Osteocyte (in vitro differentiated cells): ENCODE measurements at regions not wholly inside any gene's neighbourhood (a gene's known extent, or its start where the extent isn't known, plus 50 kb on each side); places are given as distances from the start of the nearest gene placed in this dataset.

Source experiments
- DNase-seq: peaks from one replicate; pipeline ENCODE4 v3.0.0; 2021; ENCODE audit warnings: mixed read lengths; ENCODE audit not compliant: unreplicated experiment; ENCODE audit errors: extremely low spot score
- H3K27ac Mint-ChIP-seq: one replicate; pipeline ENCODE4 v1.8.0; 2021; ENCODE audit warnings: mild to moderate bottlenecking, mixed read lengths; ENCODE audit not compliant: unreplicated experiment
- H3K27me3 Mint-ChIP-seq: one replicate; pipeline ENCODE4 v1.8.0; 2021; ENCODE audit warnings: mixed read lengths; ENCODE audit not compliant: unreplicated experiment
- H3K36me3 Mint-ChIP-seq: one replicate; pipeline ENCODE4 v1.8.0; 2021; ENCODE audit warnings: mixed read lengths; ENCODE audit not compliant: unreplicated experiment
- H3K4me1 Mint-ChIP-seq: one replicate; pipeline ENCODE4 v1.8.0; 2021; ENCODE audit warnings: mixed read lengths; ENCODE audit not compliant: unreplicated experiment
- H3K4me3 Mint-ChIP-seq: one replicate; pipeline ENCODE4 v1.8.0; 2021; ENCODE audit warnings: mild to moderate bottlenecking, moderate library complexity, mixed read lengths; ENCODE audit not compliant: unreplicated experiment
- H3K9me3 Mint-ChIP-seq: one replicate; pipeline ENCODE4 v1.8.0; 2021; ENCODE audit warnings: mixed read lengths; ENCODE audit not compliant: unreplicated experiment
- TF ChIP-seq, protein P1 (sequence below): fragments of 200-600 bp; sonication (generic); IDR thresholded peaks from 2 replicates; pipeline ENCODE4 v1.5.0; 2021; ENCODE audit warnings: antibody characterized with exemption, mild to moderate bottlenecking, moderate library complexity

DNA sequence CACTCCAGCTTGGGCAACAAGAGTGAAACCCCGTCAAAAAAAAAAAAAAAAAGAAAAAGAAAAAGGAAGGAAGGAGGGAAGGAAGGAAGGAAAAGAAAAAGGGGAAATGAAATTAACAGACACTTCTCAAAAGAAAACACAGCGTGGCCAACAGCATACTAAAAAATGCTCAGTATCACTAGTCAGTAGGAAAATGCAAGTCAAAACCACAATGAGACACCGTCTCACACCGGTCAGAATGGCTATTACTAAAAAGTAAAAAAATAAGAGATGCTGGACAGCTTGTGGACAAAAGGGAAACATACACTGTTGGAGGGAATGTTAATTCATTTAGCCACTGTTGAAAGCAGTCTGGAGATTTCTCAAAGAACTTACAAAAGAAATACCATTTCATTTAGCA, 369.5 kb upstream of the BRINP3 start:
- peaks cover 12% of the 10 kb centered on the region for H3K27me3 Mint-ChIP-seq
- no peak for DNase-seq

DNA sequence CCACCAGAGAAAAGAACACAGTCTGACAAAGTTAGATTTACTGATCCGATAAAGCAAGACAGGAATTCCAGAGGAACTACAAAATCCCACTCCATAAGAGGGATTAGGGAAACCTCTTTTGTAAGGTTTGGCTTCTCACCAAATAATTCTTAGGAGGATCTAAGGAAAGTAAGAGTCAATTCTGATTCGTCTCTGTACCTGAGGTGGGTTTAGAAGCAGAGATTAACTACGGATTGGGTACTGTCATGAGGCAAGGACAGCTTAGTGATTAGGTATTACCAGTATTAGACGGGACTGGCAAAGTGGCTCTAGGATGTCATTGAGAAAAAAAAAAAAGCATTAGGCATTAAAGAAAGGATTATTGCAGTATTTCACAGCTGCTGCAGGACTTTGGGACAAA, 371.7 kb upstream of the BRINP3 start:
- TF ChIP-seq, protein P1, sequence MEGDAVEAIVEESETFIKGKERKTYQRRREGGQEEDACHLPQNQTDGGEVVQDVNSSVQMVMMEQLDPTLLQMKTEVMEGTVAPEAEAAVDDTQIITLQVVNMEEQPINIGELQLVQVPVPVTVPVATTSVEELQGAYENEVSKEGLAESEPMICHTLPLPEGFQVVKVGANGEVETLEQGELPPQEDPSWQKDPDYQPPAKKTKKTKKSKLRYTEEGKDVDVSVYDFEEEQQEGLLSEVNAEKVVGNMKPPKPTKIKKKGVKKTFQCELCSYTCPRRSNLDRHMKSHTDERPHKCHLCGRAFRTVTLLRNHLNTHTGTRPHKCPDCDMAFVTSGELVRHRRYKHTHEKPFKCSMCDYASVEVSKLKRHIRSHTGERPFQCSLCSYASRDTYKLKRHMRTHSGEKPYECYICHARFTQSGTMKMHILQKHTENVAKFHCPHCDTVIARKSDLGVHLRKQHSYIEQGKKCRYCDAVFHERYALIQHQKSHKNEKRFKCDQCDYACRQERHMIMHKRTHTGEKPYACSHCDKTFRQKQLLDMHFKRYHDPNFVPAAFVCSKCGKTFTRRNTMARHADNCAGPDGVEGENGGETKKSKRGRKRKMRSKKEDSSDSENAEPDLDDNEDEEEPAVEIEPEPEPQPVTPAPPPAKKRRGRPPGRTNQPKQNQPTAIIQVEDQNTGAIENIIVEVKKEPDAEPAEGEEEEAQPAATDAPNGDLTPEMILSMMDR = no peak
- no peaks in the 10 kb centered on the region for H3K4me1 Mint-ChIP-seq
- H3K4me3 Mint-ChIP-seq = no peak overlapping the region
- DNase-seq = no peak
- H3K27ac Mint-ChIP-seq = no peak overlapping the region
- no peaks in the 10 kb centered on the region for H3K9me3 Mint-ChIP-seq
- no peaks in the 10 kb centered on the region for H3K36me3 Mint-ChIP-seq
- peaks cover 12% of the 10 kb centered on the region for H3K27me3 Mint-ChIP-seq

More for the DNA sequence above, 369.5 kb upstream of the BRINP3 start:
- H3K4me1 Mint-ChIP-seq = no peaks in the 10 kb centered on the region
- no peak overlapping the region for H3K4me3 Mint-ChIP-seq
- no peaks in the 10 kb centered on the region for H3K9me3 Mint-ChIP-seq
- H3K36me3 Mint-ChIP-seq = no peaks in the 10 kb centered on the region
- TF ChIP-seq, protein P1 = no peak
- H3K27ac Mint-ChIP-seq = no peak overlapping the region

DNA sequence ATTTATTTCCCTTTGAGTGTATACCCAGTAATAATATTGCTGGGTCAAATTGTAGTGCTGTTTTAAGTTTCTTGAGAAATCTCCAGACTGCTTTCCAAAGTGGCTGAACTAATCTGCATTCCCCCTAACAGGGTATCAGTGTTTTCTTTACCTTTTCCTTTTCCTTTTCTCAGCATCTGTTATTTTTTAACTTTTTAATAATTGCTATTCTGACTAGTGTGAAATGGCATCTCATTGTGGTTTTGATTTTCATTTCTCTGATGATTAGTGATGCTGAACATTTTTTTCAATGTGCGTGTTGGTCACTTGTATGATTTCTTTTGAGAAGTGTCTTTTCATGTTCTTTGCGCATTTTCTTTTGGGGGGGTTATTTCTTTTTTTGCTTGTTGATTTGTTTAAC, 374.9 kb upstream of the BRINP3 start:
- Mint-ChIP-seq H3K27me3 (peaks cover 14% of the 10 kb centered on the region), H3K4me3 (no peak overlapping the region), H3K36me3 (no peaks in the 10 kb centered on the region), H3K9me3 (peaks cover 6% of the 10 kb centered on the region), H3K4me1 (no peaks in the 10 kb centered on the region), H3K27ac (no peak overlapping the region)
- DNase-seq = no peak
- TF ChIP-seq, protein P1 = no peak

DNA sequence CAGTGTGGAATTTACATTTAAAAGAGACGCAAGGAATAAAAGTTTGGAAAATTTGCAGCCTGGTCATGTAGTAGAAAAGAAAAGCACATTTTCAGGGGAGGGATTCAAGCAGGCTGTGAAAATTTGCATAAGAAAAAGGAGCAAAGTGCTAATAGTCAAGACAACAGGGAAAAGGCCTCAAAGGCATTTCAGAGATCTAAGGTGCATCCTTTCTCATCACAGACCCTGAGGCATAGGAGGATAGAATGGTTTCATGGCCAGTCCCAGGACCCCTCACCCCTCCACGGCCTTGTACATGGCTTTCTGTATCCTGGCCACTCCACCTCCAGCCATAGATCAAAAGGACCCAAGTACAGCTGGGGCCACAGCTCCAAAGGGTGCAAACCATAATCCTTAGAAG, 380.5 kb upstream of the BRINP3 start:
- no peak for DNase-seq
- Mint-ChIP-seq H3K9me3 (peaks cover 22% of the 10 kb centered on the region), H3K27me3 (peaks cover 5% of the 10 kb centered on the region), H3K27ac (no peak overlapping the region), H3K36me3 (no peaks in the 10 kb centered on the region), H3K4me3 (no peak overlapping the region), H3K4me1 (peaks cover under 1% of the 10 kb centered on the region)
- TF ChIP-seq, protein P1 = no peak

DNA sequence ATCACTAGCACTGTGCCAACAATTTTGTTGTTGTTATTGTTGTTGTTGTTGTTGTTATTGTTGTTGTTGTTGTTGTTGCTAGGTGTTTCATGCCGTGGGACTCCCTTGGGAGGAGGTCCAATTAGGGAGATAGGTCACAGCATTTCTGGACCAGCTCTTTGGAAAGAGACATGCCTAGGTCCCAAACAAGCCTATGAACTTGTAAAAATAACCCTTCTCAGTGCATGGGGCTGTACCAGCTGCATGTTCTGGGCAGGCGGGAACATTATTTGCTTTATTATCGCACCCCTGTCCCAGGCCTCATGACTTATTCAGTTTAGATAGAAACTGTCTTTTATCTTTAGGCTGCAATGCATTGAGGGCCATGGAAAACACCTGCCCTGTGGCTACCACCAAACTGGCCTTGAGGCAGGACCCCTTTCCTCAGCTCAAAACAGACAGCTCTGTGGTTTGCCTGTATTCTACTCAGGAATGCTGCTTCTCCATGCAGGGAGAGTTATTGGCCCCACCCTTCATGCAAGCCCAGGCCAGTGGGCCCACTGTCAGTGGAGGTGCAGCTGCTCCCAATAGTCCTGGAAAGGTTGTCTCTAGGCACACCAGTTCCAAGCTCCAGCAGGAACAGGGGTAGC, 386.5 kb upstream of the BRINP3 start:
- H3K9me3 Mint-ChIP-seq = peaks cover 13% of the 10 kb centered on the region
- TF ChIP-seq, protein P1 = no peak
- H3K27ac Mint-ChIP-seq = no peak overlapping the region
- H3K4me1 Mint-ChIP-seq = peaks cover 6% of the 10 kb centered on the region
- H3K4me3 Mint-ChIP-seq = no peak overlapping the region
- H3K36me3 Mint-ChIP-seq = no peaks in the 10 kb centered on the region
- DNase-seq = no peak
- no peaks in the 10 kb centered on the region for H3K27me3 Mint-ChIP-seq
